ENCODE measurements at regions not wholly inside any gene's neighbourhood (a gene's known extent, or its start where the extent isn't known, plus 50 kb on each side); places are given as distances from the start of the nearest gene placed in this dataset.

DNA sequence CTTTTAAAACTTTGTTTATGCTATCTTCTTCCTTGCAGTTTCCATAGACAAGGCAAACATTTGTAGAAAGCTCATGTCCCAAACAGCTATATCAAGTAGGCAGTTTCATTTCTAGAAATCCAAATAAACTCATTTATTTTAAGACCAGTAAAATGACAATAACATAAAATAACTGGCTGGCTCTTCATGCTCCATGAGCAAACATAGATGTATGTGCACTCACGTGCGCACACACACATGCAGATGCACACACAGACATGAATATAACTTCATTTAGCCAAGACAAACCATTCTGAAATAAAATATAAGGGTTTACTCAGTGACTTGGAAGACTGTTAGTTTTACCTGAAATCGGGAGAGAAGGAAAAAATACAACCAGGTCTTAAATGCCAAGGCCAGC is 176.5 kb upstream of the GAS1 start:
- Mint-ChIP-seq H3K4me1 (ENCODE audit: low read depth) (peaks cover 54% of the 10 kb centered on the region), H3K27me3 (ENCODE audit: low read depth) (no peaks in the 10 kb centered on the region), H3K4me3 (ENCODE audit: unreplicated experiment) (no peak overlapping the region), H3K27ac (ENCODE audit: unreplicated experiment) (no peak overlapping the region), H3K9me3 (ENCODE audit: low read depth) (no peaks in the 10 kb centered on the region), H3K36me3 (ENCODE audit: low read depth) (no peaks in the 10 kb centered on the region)
- TF ChIP-seq, protein P1, sequence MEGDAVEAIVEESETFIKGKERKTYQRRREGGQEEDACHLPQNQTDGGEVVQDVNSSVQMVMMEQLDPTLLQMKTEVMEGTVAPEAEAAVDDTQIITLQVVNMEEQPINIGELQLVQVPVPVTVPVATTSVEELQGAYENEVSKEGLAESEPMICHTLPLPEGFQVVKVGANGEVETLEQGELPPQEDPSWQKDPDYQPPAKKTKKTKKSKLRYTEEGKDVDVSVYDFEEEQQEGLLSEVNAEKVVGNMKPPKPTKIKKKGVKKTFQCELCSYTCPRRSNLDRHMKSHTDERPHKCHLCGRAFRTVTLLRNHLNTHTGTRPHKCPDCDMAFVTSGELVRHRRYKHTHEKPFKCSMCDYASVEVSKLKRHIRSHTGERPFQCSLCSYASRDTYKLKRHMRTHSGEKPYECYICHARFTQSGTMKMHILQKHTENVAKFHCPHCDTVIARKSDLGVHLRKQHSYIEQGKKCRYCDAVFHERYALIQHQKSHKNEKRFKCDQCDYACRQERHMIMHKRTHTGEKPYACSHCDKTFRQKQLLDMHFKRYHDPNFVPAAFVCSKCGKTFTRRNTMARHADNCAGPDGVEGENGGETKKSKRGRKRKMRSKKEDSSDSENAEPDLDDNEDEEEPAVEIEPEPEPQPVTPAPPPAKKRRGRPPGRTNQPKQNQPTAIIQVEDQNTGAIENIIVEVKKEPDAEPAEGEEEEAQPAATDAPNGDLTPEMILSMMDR (IDR thresholded peaks at IDR 0.05), result no peak
- no peak for DNase-seq (ENCODE audit: low spot score)

DNA sequence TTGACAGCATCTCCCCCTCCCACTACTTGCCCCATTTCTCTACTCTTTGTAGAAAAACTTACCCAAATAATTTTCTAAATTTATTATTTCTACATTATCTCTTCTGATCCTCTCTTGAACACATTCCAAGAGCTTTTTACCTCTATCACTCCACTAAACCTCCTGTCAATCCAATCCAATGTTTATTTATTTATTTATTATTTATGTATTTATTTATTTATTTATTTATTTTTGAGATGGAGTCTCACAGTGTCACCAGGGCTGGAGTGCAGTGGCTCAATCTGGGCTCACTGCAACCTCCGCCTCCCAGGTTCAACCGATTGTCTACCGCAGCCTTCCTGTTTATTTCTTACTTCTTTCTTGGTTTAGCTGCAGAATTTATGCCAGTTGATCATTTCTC is 178.5 kb upstream of the GAS1 start:
- H3K4me1 Mint-ChIP-seq (ENCODE audit: low read depth), result peaks cover 38% of the 10 kb centered on the region
- no peak overlapping the region for H3K4me3 Mint-ChIP-seq (ENCODE audit: unreplicated experiment)
- H3K36me3 Mint-ChIP-seq (ENCODE audit: low read depth), result no peaks in the 10 kb centered on the region
- no peak overlapping the region for H3K27ac Mint-ChIP-seq (ENCODE audit: unreplicated experiment)
- TF ChIP-seq, protein P1 (IDR thresholded peaks at IDR 0.05), result no peak
- DNase-seq (ENCODE audit: low spot score), result no peak
- H3K9me3 Mint-ChIP-seq (ENCODE audit: low read depth), result no peaks in the 10 kb centered on the region
- H3K27me3 Mint-ChIP-seq (ENCODE audit: low read depth), result no peaks in the 10 kb centered on the region

DNA sequence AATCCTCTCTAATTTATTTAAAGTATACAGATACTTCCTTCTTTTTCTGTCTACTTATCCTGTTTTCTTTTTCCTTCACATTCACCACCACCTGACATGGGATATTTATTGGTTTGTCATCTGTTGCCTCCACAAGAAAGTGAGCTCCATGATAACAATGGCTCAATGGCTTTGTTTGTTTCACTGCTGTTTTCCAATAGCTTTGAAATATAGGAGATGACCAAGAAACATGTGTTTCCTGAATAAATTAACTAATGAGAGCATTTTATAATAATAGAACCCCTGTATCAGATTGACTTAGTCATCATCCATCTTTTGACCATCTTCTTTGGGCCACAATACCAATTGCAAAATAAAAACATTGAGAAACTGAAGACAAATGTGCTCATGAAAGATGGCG is 180.2 kb upstream of the GAS1 start:
- Mint-ChIP-seq H3K4me1 (ENCODE audit: low read depth) (peaks cover 20% of the 10 kb centered on the region), H3K27ac (ENCODE audit: unreplicated experiment) (no peak overlapping the region), H3K9me3 (ENCODE audit: low read depth) (peaks cover 9% of the 10 kb centered on the region), H3K4me3 (ENCODE audit: unreplicated experiment) (no peak overlapping the region), H3K36me3 (ENCODE audit: low read depth) (peaks cover 3% of the 10 kb centered on the region), H3K27me3 (ENCODE audit: low read depth) (no peaks in the 10 kb centered on the region)
- DNase-seq (ENCODE audit: low spot score), result no peak
- TF ChIP-seq, protein P1 (IDR thresholded peaks at IDR 0.05), result no peak

DNA sequence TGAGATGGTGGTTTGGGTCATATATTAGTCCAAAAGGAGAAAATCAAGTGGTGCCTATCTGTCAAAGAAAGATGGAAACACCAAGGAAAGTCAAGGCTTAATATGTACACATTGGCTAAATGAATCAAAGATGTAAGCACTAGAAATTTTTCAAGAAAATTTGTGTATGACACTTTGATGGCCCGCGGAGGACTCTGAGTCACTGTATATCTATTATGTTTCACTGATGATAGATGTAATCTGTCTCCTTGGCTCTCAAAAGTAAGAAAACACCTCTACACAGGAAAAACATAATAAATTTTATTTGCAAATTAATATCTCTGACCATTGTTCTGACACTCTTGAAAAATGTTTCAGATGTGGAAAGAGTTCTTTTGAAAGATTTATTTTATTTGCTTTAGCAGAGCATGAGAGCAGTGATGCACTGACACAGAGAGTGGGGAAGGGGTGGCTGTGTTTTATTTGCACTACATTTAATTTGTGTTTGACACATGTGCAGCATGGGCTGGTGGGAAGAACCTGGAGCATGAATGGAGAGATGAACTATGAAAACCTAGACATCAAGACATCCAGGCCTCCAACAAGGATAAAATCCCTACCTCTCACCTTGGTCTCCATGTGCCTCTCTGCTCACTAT is 180.8 kb upstream of the GAS1 start:
- no peak for DNase-seq (ENCODE audit: low spot score)
- no peak overlapping the region for H3K27ac Mint-ChIP-seq (ENCODE audit: unreplicated experiment)
- TF ChIP-seq, protein P1 (IDR thresholded peaks at IDR 0.05), result no peak
- peaks cover 15% of the 10 kb centered on the region for H3K4me1 Mint-ChIP-seq (ENCODE audit: low read depth)
- no peaks in the 10 kb centered on the region for H3K27me3 Mint-ChIP-seq (ENCODE audit: low read depth)
- peaks cover 14% of the 10 kb centered on the region for H3K9me3 Mint-ChIP-seq (ENCODE audit: low read depth)
- no peak overlapping the region for H3K4me3 Mint-ChIP-seq (ENCODE audit: unreplicated experiment)
- peaks cover 6% of the 10 kb centered on the region for H3K36me3 Mint-ChIP-seq (ENCODE audit: low read depth)

DNA sequence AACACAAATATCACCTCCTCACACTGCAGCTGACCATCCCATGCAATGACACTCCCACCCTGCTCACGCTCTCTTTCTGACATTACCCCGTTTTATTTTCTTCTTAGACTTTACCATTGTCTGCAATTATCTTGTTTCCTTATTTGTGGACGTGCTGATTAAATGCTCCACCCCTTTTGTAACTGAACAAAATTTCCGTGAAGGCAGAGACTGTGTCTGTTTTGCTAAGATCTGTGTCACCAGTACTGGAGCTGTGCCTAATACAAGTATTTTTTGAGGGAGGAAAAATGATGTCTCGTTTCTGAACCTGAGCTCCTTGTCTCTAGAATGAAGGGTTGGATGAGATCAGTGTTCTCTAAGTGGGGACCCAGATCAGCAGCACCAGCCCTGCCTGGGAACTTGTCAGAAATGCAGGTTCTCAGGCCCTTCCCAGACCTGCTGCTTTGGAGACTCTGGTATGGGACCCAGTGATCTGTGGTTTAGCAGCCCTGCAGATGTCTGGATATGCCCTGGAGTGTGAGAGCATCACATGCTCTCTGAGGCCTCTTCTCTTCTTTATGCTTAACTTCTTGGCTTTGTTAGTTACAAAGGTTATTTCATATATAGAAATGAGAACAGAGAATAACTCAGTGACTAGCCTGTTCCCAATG is 181.7 kb upstream of the GAS1 start:
- H3K9me3 Mint-ChIP-seq (ENCODE audit: low read depth), result peaks cover 21% of the 10 kb centered on the region
- H3K4me3 Mint-ChIP-seq (ENCODE audit: unreplicated experiment), result no peak overlapping the region
- peaks cover 8% of the 10 kb centered on the region for H3K36me3 Mint-ChIP-seq (ENCODE audit: low read depth)
- peaks cover 6% of the 10 kb centered on the region for H3K4me1 Mint-ChIP-seq (ENCODE audit: low read depth)
- TF ChIP-seq, protein P1 (IDR thresholded peaks at IDR 0.05), result no peak
- H3K27me3 Mint-ChIP-seq (ENCODE audit: low read depth), result no peaks in the 10 kb centered on the region
- no peak for DNase-seq (ENCODE audit: low spot score)
- H3K27ac Mint-ChIP-seq (ENCODE audit: unreplicated experiment), result no peak overlapping the region

Data from chondrocyte (in vitro differentiated cells).